ENCODE measurements at regions not wholly inside any gene's neighbourhood (a gene's known extent, or its start where the extent isn't known, plus 50 kb on each side); places are given as distances from the start of the nearest gene placed in this dataset.
"Not testable (repeated sequence)": the region's sequence is repeated elsewhere in the genome, so short reads cannot be mapped to it uniquely, and the experiment has no call there.

GRCh38 chr14:44607701-44608100, 100.6 kb upstream of the FSCB start:
- H3K36me3 Mint-ChIP-seq, result no peaks in the 10 kb centered on the region
- DNase-seq (ENCODE audit: extremely low spot score, unreplicated experiment), result no peak
- no peaks in the 10 kb centered on the region for H3K9me3 Mint-ChIP-seq
- H3K27me3 Mint-ChIP-seq, result peaks cover 8% of the 10 kb centered on the region
- TF ChIP-seq CTCF (conservative IDR thresholded peaks at IDR 0.05), result no peak
- H3K4me3 Mint-ChIP-seq, result no peak overlapping the region
- H3K4me1 Mint-ChIP-seq (ENCODE audit: unreplicated experiment), result no peaks in the 10 kb centered on the region
- no peak overlapping the region for H3K27ac Mint-ChIP-seq

GRCh38 chr14:44606576-44606975, 99.5 kb upstream of the FSCB start:
- Mint-ChIP-seq H3K27me3 (peaks cover 8% of the 10 kb centered on the region), H3K4me3 (no peak overlapping the region), H3K27ac (no peak overlapping the region), H3K9me3 (no peaks in the 10 kb centered on the region), H3K4me1 (ENCODE audit: unreplicated experiment) (no peaks in the 10 kb centered on the region), H3K36me3 (no peaks in the 10 kb centered on the region)
- TF ChIP-seq CTCF (conservative IDR thresholded peaks at IDR 0.05), result no peak
- DNase-seq (ENCODE audit: extremely low spot score, unreplicated experiment), result no peak

GRCh38 chr14:44601266-44601665, 94.2 kb upstream of the FSCB start:
- not testable (repeated sequence) for DNase-seq (ENCODE audit: extremely low spot score, unreplicated experiment); H3K36me3 Mint-ChIP-seq; H3K27ac Mint-ChIP-seq; H3K4me3 Mint-ChIP-seq; H3K27me3 Mint-ChIP-seq; H3K9me3 Mint-ChIP-seq; H3K4me1 Mint-ChIP-seq (ENCODE audit: unreplicated experiment)

- no peaks in the 10 kb centered on the region for H3K9me3 Mint-ChIP-seq
- TF ChIP-seq CTCF (conservative IDR thresholded peaks at IDR 0.05), result no peak
- H3K27me3 Mint-ChIP-seq, result no peaks in the 10 kb centered on the region
- H3K4me3 Mint-ChIP-seq, result no peak overlapping the region
- no peak for DNase-seq (ENCODE audit: extremely low spot score, unreplicated experiment)
- no peak overlapping the region for H3K27ac Mint-ChIP-seq
- H3K4me1 Mint-ChIP-seq (ENCODE audit: unreplicated experiment), result no peaks in the 10 kb centered on the region
- no peaks in the 10 kb centered on the region for H3K36me3 Mint-ChIP-seq
These were observed 82.1 kb upstream of the FSCB start for GRCh38 chr14:44589180-44589579.

- no peaks in the 10 kb centered on the region for H3K36me3 Mint-ChIP-seq
- no peak for TF ChIP-seq CTCF (conservative IDR thresholded peaks at IDR 0.05)
These were observed 79.8 kb upstream of the FSCB start for GRCh38 chr14:44586910-44587309.

GRCh38 chr14:44576356-44576755, 69.3 kb upstream of the FSCB start:
- H3K4me1 Mint-ChIP-seq (ENCODE audit: unreplicated experiment), result no peaks in the 10 kb centered on the region
- no peaks in the 10 kb centered on the region for H3K36me3 Mint-ChIP-seq
- no peak overlapping the region for H3K4me3 Mint-ChIP-seq
- H3K9me3 Mint-ChIP-seq, result no peaks in the 10 kb centered on the region
- TF ChIP-seq CTCF (conservative IDR thresholded peaks at IDR 0.05), result no peak
- no peak overlapping the region for H3K27ac Mint-ChIP-seq
- no peaks in the 10 kb centered on the region for H3K27me3 Mint-ChIP-seq
- DNase-seq (ENCODE audit: extremely low spot score, unreplicated experiment), result no peak

More at GRCh38 chr14:44586910-44587309, 79.8 kb upstream of the FSCB start:
- H3K27me3 Mint-ChIP-seq, result no peaks in the 10 kb centered on the region
- H3K4me1 Mint-ChIP-seq (ENCODE audit: unreplicated experiment), result no peaks in the 10 kb centered on the region
- H3K27ac Mint-ChIP-seq, result no peak overlapping the region
- no peak overlapping the region for H3K4me3 Mint-ChIP-seq
- no peak for DNase-seq (ENCODE audit: extremely low spot score, unreplicated experiment)
- H3K9me3 Mint-ChIP-seq, result no peaks in the 10 kb centered on the region
